Esophagus muscularis mucosa (tissue), 4 donors: ENCODE measurements at regions not wholly inside any gene's neighbourhood (a gene's known extent, or its start where the extent isn't known, plus 50 kb on each side); places are given as distances from the start of the nearest gene placed in this dataset.

Source experiments
- DNase-seq: peaks from one replicate; pipeline ENCODE4 v3.0.0-alpha.2; 2017; ENCODE audit errors: extremely low spot score
- H3K27ac ChIP-seq, 4 donors: fragments of 200-600 bp; sonication (generic); replicated peaks in 1 of 4; 1 replicate in 3 of 4; 2 replicates in 1 of 4; pipeline ENCODE4 v1.5.1; 2016 to 2019; ENCODE audit warnings: mild to moderate bottlenecking in 1 of 4
- H3K27me3 ChIP-seq, 4 donors: fragments of 200-600 bp; sonication (generic); one replicate each; pipeline versions ENCODE4 v1.5.1 to v1.6.0; 2016 to 2019
- H3K36me3 ChIP-seq, 4 donors: fragments of 200-600 bp; sonication (generic); one replicate each; pipeline ENCODE4 v1.5.1; 2016 to 2019
- H3K4me1 ChIP-seq, 4 donors: fragments of 200-600 bp; sonication (generic); one replicate each; pipeline ENCODE4 v1.5.1; 2016 to 2019
- H3K4me3 ChIP-seq, 4 donors: fragments of 200-600 bp; sonication (generic); 1 replicate in 2 of 4; 2 replicates in 2 of 4; pipeline ENCODE4 v1.5.1; 2016 to 2019; ENCODE audit warnings: mild to moderate bottlenecking in 4 of 4, moderate library complexity in 1 of 4
- H3K9me3 ChIP-seq, 4 donors: fragments of 200-600 bp; sonication (generic); 1 replicate in 3 of 4; 2 replicates in 1 of 4; pipeline ENCODE4 v1.5.1; 2016 to 2019
- EP300 ChIP-seq: sonication (generic); formaldehyde crosslinking; IDR thresholded peaks from one replicate; pipeline ENCODE4 v1.6.1; 2017; ENCODE audit warnings: antibody characterized with exemption
- POLR2A ChIP-seq: fragments of 450-650 bp; IDR thresholded peaks from one replicate; pipeline ENCODE4 v1.6.1; 2017; ENCODE audit warnings: antibody characterized with exemption, moderate library complexity, mild to moderate bottlenecking, low read depth
- POLR2AphosphoS5 ChIP-seq, 2 donors: sonication (generic); formaldehyde crosslinking; IDR thresholded peaks; one replicate each; pipeline ENCODE4 v1.6.1; 2017; ENCODE audit warnings: antibody characterized with exemption in 2 of 2
- WGBS: methylation state at CpG from one replicate; pipeline ENCODE4 v1.1.5; 2018; 5-methylcytosine and 5-hydroxymethylcytosine counted together
- intact Hi-C: fragments of 100-400 bp; cut with DNase I; formaldehyde crosslinking; loops from one replicate; pipeline ENCODE4 v1.15.1; 2023
- TF ChIP-seq, protein P1 (sequence below), 3 experiments: fragments of 200-600 bp in 2 of 3; fragments of 450-650 bp in 1 of 3; sonication (generic) in 2 of 3; IDR thresholded peaks; one replicate each; pipeline ENCODE4 v1.5.1; 2017 to 2019; ENCODE audit warnings: antibody characterized with exemption in 3 of 3, mild to moderate bottlenecking in 2 of 3, moderate library complexity in 1 of 3

DNA sequence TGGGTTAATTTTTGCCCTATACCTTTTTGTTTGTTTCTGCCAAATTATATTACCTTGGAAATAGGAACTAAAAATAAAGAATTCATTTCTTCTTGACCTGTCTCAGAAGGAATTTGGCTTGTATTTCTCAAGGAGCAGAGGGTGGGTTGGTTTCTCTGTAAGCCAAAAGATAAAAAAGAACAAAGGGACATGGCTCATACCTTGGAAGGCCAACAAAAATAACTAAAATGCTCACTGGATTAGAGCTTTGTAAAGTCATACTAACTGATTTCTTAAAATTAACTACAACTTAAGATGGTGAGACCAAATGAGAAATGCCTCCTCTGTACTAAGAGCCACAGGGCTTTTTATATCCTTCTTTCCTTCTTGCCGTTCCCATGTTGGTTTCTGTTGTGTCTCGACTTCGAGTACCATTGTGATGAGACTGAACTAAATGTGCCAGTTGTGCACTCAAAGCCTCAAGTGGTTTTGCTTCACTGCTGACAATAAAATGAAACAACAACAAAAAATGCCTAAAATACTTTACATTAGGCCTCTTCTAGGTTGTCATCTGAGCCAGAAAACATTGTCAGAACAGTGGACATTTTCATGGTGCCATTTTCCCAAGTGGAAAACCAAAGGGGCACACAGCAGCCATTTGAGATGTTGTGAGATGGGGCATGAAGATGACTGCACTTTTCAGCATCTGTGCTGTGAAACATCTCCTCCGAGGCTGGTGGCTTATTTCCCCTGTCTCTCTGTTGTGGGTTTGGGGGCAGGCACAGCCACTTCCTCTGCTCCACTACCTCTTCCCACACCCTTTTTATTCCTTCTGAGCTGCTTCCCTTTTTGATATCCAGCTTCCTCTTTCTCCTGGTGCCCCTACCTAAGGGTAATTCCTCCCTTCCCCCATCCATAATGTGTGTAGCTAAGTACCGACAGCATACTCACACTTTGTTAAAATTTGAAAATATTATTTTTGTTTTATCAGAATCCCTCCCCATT lies 51.8 kb upstream of the AGR3 start:
- WGBS = 74% methylated on average over 5 of the region's 5 CpGs
- intact Hi-C loops = no loop called here
- Histone ChIP-seq H3K27me3 (no peaks in the 10 kb centered on the region), H3K27ac (no peak overlapping the region), H3K4me1 (peaks cover 0 to 10% (median 4%) of the 10 kb centered on the region in 4 donors), H3K9me3 (no peaks in the 10 kb centered on the region), H3K36me3 (no peaks in the 10 kb centered on the region), H3K4me3 (no peak overlapping the region)
- no peak for DNase-seq
- TF ChIP-seq POLR2AphosphoS5 (IDR thresholded peaks at IDR 0.05) = no peak
- TF ChIP-seq EP300 = no peak
- no peak for TF ChIP-seq POLR2A
- TF ChIP-seq, protein P1, sequence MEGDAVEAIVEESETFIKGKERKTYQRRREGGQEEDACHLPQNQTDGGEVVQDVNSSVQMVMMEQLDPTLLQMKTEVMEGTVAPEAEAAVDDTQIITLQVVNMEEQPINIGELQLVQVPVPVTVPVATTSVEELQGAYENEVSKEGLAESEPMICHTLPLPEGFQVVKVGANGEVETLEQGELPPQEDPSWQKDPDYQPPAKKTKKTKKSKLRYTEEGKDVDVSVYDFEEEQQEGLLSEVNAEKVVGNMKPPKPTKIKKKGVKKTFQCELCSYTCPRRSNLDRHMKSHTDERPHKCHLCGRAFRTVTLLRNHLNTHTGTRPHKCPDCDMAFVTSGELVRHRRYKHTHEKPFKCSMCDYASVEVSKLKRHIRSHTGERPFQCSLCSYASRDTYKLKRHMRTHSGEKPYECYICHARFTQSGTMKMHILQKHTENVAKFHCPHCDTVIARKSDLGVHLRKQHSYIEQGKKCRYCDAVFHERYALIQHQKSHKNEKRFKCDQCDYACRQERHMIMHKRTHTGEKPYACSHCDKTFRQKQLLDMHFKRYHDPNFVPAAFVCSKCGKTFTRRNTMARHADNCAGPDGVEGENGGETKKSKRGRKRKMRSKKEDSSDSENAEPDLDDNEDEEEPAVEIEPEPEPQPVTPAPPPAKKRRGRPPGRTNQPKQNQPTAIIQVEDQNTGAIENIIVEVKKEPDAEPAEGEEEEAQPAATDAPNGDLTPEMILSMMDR (IDR thresholded peaks at IDR 0.05) = no peak

DNA sequence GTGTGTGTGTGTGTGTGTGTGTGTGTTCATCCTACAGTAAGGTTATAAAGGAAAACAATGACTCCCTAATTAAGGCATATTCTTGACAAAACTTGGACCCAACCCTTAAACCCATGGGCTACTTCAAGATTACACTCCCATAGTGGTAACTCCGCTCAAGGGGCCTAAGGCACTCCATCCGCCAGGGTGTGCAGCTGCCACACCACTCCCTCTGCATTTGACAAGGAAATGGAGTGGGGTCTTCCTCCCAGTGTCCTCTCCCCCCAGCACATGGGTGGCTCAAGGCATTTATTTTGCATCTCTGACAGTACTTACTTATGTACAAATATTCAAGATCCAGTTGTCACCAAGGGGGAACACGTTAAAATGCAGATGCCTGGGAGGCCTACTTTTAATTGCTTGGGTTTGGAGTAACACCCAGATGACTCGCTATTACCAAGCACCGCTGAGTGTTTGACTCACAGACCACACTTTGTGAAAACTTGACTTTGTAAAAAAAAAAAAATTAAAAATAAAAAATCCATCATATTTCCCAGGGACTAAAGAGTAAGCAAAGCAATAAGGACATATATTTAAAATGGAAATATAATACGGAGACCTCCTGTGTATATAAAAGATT lies 53.0 kb upstream of the AGR3 start:
- Histone ChIP-seq H3K4me3 (no peak overlapping the region), H3K36me3 (no peaks in the 10 kb centered on the region), H3K4me1 (peaks cover 0 to 10% (median 4%) of the 10 kb centered on the region in 4 donors), H3K9me3 (no peaks in the 10 kb centered on the region), H3K27me3 (no peaks in the 10 kb centered on the region), H3K27ac (no peak overlapping the region)
- no peak for DNase-seq
- 80% methylated on average over 6 of the region's 6 CpGs for WGBS
- intact Hi-C loops = no loop called here
- TF ChIP-seq, protein P1 (IDR thresholded peaks at IDR 0.05) = no peak
- no peak for TF ChIP-seq POLR2AphosphoS5 (IDR thresholded peaks at IDR 0.05)
- no peak for TF ChIP-seq EP300
- TF ChIP-seq POLR2A = no peak

DNA sequence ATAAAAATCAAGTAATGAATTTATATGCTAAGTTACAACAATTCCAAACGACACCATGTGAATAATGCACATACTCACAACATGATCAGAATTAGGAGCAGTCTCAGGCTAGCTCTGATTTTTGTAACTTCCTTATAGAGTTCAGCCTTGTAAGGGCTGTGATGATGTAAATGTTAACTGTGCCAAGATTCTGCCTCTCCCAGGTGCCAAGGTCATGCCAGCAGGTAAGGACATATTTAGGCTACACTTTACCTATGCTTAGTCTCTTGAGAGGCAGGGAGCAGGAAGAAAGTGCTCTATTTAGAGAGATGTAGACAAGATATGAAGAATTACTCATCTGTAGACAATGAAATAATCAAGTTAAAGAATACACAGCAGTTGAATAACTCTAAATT lies 53.6 kb upstream of the AGR3 start:
- no peak for DNase-seq
- TF ChIP-seq POLR2AphosphoS5 (IDR thresholded peaks at IDR 0.05) (no peak), POLR2A (no peak), EP300 (no peak)
- TF ChIP-seq, protein P1 (IDR thresholded peaks at IDR 0.05) = no peak
- Histone ChIP-seq H3K4me1 (peaks cover 0 to 10% (median 4%) of the 10 kb centered on the region in 4 donors), H3K27me3 (no peaks in the 10 kb centered on the region), H3K4me3 (no peak overlapping the region), H3K9me3 (no peaks in the 10 kb centered on the region), H3K27ac (no peak overlapping the region), H3K36me3 (no peaks in the 10 kb centered on the region)
- intact Hi-C loops = no loop called here
- WGBS = 81% methylated on average over 1 of the region's 1 CpG

DNA sequence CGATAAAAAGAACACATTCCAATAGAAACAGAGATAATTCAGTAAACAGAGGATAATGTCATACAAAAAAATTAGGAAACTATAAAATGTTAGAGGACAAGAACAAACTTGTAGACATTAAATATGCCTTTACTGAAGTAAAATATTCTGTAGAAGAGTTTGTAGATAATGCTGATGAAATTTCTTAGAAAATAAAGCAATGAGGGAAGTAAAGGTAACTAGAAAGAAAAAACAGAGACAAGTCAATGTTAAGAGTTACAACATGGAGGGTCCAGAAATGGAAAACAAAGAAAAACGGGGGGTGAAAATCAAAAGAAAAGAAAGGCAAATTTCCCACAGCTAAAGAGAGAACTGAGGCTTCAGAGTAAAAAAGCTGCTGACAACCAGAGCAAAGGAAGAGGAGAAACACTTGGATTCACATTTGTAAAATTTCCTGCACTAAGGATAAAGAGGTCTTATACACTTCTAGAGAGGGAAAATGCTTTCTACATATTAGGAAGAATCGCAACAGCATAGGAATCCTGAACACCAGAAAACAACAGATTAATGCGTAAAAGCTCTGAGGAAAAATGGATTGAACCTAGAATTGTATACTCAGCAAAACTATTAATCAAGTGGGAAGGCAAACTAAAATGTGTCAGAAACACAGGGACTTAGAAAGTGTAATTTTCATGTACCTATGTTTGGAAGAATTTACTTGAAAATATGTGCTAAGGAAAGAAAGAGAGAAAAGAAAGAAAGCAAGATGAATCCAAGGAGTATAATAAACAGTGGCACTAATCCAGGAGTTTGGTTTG lies 55.0 kb upstream of the AGR3 start:
- peaks cover 0 to 10% (median 4%) of the 10 kb centered on the region in 4 donors for H3K4me1 ChIP-seq
- WGBS = 66% methylated on average over 4 of the region's 4 CpGs
- no peak for TF ChIP-seq POLR2AphosphoS5 (IDR thresholded peaks at IDR 0.05)
- TF ChIP-seq POLR2A = no peak
- TF ChIP-seq EP300 = no peak
- TF ChIP-seq, protein P1 (IDR thresholded peaks at IDR 0.05) = no peak
- H3K27ac ChIP-seq = no peak overlapping the region
- H3K9me3 ChIP-seq = no peaks in the 10 kb centered on the region
- no peak for DNase-seq
- H3K4me3 ChIP-seq = no peak overlapping the region
- intact Hi-C loops = no loop called here
- no peaks in the 10 kb centered on the region for H3K27me3 ChIP-seq
- no peaks in the 10 kb centered on the region for H3K36me3 ChIP-seq
